ENCODE measurements at regions not wholly inside any gene's neighbourhood (a gene's known extent, or its start where the extent isn't known, plus 50 kb on each side); places are given as distances from the start of the nearest gene placed in this dataset.

- Mint-ChIP-seq H3K36me3 (peaks cover 7% of the 10 kb centered on the region), H3K9me3 (peaks cover 10% of the 10 kb centered on the region), H3K27ac (no peak overlapping the region), H3K4me1 (no peaks in the 10 kb centered on the region), H3K4me3 (no peak overlapping the region), H3K27me3 (ENCODE audit: insufficient read depth, low read depth) (peaks cover 5% of the 10 kb centered on the region)
- H3K4me2 ChIP-seq, result no peak overlapping the region
- no peak overlapping the region for H2AFZ ChIP-seq (replicated peaks)
- H4K20me1 ChIP-seq (ENCODE audit: low read depth), result no peaks in the 10 kb centered on the region
- peaks cover 2% of the 10 kb centered on the region for H3K36me3 ChIP-seq
- peaks cover 1% of the 10 kb centered on the region for H3K79me2 ChIP-seq (ENCODE audit: low read depth)
- no peaks in the 10 kb centered on the region for H3K4me1 ChIP-seq
- no peak for DNase-seq (ENCODE audit: low spot score)
- TF ChIP-seq EZH2 (IDR thresholded peaks at IDR 0.05), result no peak
- TF ChIP-seq CTCF (IDR thresholded peaks at IDR 0.05), result no peak
- TF ChIP-seq EZH2phosphoT487 (IDR thresholded peaks at IDR 0.05), result no peak
- H3K9me3 ChIP-seq (ENCODE audit: low read depth), result peaks cover under 1% of the 10 kb centered on the region
- no peaks in the 10 kb centered on the region for H3F3A ChIP-seq (ENCODE audit: low read depth)
- H3K27ac ChIP-seq, result no peak overlapping the region
- no peak overlapping the region for H3K9ac ChIP-seq
- H3K4me3 ChIP-seq, result no peak overlapping the region
- H3K27me3 ChIP-seq, result no peaks in the 10 kb centered on the region
Measured at GRCh38 chr15:81987628-81988027, 58.2 kb downstream of the MEX3B start.

GRCh38 chr15:81983497-81983896 lies 62.3 kb downstream of the MEX3B start:
- no peak for DNase-seq (ENCODE audit: low spot score)
- Mint-ChIP-seq H3K9me3 (peaks cover 3% of the 10 kb centered on the region), H3K27ac (no peak overlapping the region), H3K36me3 (peaks cover 5% of the 10 kb centered on the region), H3K4me1 (peaks cover 3% of the 10 kb centered on the region), H3K4me3 (no peak overlapping the region), H3K27me3 (ENCODE audit: insufficient read depth, low read depth) (peaks cover 5% of the 10 kb centered on the region)
- no peak overlapping the region for H3K4me2 ChIP-seq
- no peak overlapping the region for H3K4me3 ChIP-seq
- H3K4me1 ChIP-seq, result no peaks in the 10 kb centered on the region
- no peaks in the 10 kb centered on the region for H3K27me3 ChIP-seq
- H3K9ac ChIP-seq, result no peak overlapping the region
- no peaks in the 10 kb centered on the region for H3K9me3 ChIP-seq (ENCODE audit: low read depth)
- H3K36me3 ChIP-seq, result no peaks in the 10 kb centered on the region
- H3K27ac ChIP-seq, result no peak overlapping the region
- H3K79me2 ChIP-seq (ENCODE audit: low read depth), result no peaks in the 10 kb centered on the region
- no peak overlapping the region for H2AFZ ChIP-seq (replicated peaks)
- H4K20me1 ChIP-seq (ENCODE audit: low read depth), result no peaks in the 10 kb centered on the region
- no peaks in the 10 kb centered on the region for H3F3A ChIP-seq (ENCODE audit: low read depth)
- TF ChIP-seq CTCF (IDR thresholded peaks at IDR 0.05), result no peak
- TF ChIP-seq EZH2 (IDR thresholded peaks at IDR 0.05), result no peak
- TF ChIP-seq EZH2phosphoT487 (IDR thresholded peaks at IDR 0.05), result no peak

- no peak overlapping the region for H3K9ac ChIP-seq
- no peaks in the 10 kb centered on the region for H3K9me3 ChIP-seq (ENCODE audit: low read depth)
- Mint-ChIP-seq H3K9me3 (peaks cover 9% of the 10 kb centered on the region), H3K4me3 (no peak overlapping the region), H3K4me1 (peaks cover 3% of the 10 kb centered on the region), H3K27me3 (ENCODE audit: insufficient read depth, low read depth) (peaks cover 5% of the 10 kb centered on the region), H3K36me3 (peaks cover 5% of the 10 kb centered on the region), H3K27ac (no peak overlapping the region)
- H3K27me3 ChIP-seq, result no peaks in the 10 kb centered on the region
- H3K79me2 ChIP-seq (ENCODE audit: low read depth), result no peaks in the 10 kb centered on the region
- no peak overlapping the region for H3K4me3 ChIP-seq
- H3K4me2 ChIP-seq, result no peak overlapping the region
- no peak overlapping the region for H2AFZ ChIP-seq (replicated peaks)
- no peaks in the 10 kb centered on the region for H3K36me3 ChIP-seq
- no peak for DNase-seq (ENCODE audit: low spot score)
- H3F3A ChIP-seq (ENCODE audit: low read depth), result no peaks in the 10 kb centered on the region
- no peak overlapping the region for H3K27ac ChIP-seq
- no peaks in the 10 kb centered on the region for H4K20me1 ChIP-seq (ENCODE audit: low read depth)
- H3K4me1 ChIP-seq, result no peaks in the 10 kb centered on the region
- TF ChIP-seq CTCF (IDR thresholded peaks at IDR 0.05) (no peak), EZH2phosphoT487 (IDR thresholded peaks at IDR 0.05) (no peak), EZH2 (IDR thresholded peaks at IDR 0.05) (no peak)
Measured at GRCh38 chr15:81982808-81983207, 63.0 kb downstream of the MEX3B start.

All from neural progenitor cell (in vitro differentiated cells).